ENCODE measurements at regions not wholly inside any gene's neighbourhood (a gene's known extent, or its start where the extent isn't known, plus 50 kb on each side); places are given as distances from the start of the nearest gene placed in this dataset.

DNA sequence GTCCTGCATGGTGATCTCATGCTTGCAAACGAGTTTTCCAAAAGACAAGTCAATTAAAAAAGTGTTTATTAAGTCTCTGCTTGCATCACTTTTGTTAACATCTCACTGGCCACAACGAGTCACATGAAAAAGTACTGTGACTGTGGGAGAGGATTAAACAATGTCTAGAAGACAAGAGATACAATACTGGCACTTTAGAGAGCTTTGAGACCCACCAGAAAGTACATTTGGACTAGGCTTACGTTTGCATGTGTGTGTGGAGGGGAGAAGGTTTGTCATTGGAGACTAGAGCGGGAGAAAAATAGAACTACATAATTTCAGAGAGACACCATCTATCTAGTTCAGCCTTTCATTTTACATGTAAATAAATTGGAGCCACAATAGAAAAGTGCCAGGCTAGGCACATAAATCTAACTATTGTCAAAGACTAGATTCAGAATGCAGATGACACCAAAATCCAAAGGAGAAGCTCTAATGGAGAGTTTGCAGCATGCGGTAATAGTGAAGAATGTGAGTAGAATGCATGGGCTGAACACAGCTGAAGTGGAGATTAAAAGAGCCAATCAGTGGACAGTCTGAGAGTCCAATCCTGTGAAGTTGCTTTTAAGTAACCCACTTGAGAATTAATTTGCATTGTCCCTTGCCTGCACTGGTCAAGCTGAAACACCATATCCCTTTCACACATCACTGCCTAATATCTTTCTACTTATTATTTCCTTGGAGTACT, 977.4 kb upstream of the FAT3 start:
- no peak for DNase-seq (ENCODE audit: low spot score)

DNA sequence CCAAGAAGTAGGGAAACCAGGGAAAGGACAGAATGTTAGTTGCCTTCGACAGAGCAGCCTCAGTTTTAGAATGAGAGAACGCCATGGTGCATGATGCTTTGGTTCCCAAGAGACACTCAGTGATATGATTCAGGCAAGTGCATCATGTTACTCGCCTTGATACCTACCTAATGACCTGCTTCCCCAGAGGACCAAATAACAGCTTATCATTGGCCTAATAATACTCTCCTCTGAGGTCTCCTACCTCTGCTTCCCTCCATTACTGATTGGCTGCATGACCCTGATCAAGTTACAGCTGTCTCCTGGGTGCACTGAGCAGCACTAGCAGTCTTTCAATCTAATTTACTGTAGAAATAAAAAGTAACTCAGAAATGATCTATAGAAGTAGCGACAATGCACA, 979.7 kb upstream of the FAT3 start:
- no peak for DNase-seq (ENCODE audit: low spot score)

DNA sequence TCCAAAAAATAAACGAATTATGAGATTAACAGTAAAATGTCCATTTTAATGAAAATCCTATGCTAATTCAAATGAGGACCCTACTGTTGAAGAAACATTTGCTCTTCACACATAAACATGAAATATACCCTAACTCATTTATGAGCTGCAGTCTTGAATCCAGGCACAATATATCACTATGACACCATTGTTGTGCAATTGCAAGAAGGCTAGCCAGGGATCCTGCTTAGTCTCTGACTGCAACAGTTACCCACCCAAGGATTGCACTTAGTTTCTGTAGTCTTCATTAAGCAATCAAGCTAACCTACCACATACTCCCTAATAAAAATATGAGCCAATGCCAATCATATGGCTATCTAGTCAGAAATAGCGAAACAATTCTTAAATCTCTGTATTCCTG, 981.0 kb upstream of the FAT3 start:
- peak; percentile 44 for DNase-seq (ENCODE audit: low spot score)

DNA sequence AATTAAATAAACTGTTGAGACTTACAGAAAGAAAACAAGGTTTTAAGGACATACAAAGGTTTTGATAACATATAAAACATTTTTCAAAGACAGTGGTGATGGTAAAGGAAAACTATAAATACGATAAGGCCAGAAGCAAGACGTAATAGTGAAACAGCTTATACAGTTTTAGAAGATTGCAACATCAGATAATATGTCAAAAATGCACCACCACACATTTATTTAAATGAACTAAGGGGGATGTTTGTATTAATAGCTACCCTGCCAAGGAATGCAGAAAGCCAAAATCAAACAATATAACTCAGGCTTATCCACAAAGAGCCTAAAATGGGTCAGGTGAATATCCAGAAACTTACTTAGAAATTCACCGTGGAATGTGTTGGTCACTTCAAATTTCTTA, 981.6 kb upstream of the FAT3 start:
- DNase-seq (ENCODE audit: low spot score): no peak

DNA sequence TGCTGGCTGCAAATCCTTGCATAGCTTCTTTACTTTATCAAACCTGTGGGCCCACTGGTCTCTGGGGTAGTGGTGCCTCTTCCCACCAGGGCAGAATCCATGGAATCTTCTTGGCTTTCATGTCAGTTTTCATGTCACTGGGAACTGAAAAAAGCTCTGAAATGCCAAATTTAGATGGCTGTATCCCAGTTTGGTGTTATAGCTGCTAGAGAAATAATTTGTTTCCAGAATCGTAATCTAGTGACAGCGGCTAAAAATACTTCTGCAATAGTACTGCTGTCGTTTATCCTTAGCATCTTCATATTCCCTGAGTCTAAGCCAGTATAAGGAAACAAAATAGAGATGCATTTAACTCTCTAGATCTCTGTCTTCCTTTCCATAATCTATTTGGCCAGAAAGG, 983.4 kb upstream of the FAT3 start:
- no peak for DNase-seq (ENCODE audit: low spot score)

DNA sequence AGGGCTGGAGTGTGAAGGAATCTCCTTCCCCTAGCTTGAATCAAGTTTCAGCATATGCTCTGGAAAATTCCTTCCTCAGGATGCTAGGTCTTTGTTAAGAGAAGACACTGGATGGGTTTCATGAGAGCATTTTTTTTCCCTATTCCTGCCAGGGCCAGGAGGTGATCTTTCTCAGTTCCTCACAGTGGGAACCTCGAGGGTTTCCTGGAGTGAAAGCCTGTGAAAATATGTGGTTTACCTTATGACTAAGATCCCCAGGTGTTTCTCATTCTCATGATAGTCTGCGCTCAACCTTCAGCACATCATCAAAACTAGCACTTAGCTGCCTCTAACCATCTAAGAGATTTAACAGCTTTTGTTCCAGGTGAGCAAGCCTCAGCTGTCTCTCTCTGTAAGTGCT, 985.3 kb upstream of the FAT3 start:
- no peak for DNase-seq (ENCODE audit: low spot score)

DNA sequence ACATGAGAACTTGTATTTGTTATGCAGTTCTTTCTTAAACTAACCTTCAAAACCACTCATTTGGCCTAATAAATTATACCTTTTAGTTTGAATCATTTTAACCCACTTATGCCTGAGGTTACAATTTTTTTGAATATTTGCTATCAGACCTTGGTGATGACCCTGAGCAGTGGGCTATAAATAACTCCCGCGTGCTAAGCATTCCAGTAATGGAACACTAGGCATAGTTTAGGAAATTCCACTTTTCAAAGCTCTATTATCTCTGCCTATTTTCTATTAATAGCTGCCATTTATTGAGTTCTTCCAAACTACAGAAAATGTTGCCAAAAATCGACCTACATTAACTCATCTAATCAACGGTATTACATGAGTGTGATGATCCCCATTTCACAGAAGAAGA, 993.4 kb upstream of the FAT3 start:
- peak; percentile 48 for DNase-seq (ENCODE audit: low spot score)

DNA sequence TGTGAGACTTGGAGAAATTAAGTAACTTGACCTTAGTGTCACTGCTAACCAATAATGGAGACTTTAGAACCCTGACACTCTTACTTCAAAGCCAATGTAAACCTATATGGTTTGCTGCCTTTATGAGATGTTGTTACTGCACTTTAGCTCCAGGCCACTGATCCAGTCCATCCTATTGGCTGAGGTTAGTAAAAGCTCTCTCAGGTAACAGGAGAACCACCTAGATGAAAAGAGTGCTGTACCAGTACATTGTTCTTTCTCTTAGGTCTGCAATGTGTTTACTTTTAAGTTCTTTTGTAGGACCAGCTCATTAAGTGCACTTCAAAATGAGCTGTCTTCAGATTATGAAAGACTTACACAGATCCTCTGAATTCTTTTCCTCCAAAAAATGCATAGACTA, 994.0 kb upstream of the FAT3 start:
- DNase-seq (ENCODE audit: low spot score): no peak

DNA sequence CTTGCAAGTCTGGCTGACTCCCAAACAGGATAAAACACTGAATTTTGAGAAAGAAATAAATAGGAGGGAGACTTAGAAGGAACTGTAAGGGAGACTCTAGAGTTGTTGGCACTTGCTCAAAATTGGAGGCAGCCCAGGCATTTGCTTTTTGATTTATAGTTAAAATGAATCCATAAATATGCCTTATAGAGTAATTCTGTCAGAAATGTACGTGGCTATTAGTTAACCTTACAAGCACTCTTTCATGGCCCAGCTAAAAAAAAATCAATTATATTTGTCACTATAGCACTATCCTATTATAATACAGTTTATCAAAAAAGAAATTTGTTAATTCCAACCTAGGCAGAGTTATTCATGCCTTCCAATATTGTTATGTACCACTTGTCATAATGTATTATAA, 1000.0 kb upstream of the CHORDC1 start:
- DNase-seq (ENCODE audit: low spot score): no peak

DNA sequence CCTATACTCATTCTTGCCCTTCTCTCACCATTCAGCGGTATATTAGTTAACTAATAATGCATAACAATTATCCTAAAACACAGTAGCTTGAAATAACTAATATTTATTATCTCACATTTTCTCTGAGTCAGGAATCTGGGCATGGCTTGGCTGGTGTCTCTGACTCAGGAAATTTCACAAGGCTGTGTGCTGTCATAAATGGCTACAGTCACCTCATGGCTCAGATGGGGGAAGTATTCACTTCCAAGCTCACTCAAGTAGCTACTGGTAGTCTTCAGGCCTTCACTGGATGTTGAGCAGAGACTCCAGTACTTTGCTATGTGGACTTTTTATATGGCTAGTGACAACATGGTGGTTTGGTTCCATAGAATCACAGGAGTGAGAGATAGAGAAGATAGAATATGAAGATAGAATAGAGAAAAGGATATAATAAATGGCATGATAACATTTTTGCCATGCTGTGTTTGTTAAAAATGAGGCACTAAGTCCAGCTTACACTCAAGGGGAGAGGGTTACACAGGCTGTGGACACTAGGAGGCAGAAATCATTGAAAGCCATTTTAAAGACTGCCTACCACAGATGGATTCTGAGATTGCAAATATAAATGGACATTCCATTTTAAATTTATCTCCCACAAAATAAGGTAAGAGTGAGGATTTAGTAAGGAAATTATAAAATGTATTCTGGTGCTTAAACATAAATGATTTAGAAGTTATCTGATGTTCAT, 997.8 kb upstream of the CHORDC1 start:
- DNase-seq (ENCODE audit: low spot score): no peak

DNA sequence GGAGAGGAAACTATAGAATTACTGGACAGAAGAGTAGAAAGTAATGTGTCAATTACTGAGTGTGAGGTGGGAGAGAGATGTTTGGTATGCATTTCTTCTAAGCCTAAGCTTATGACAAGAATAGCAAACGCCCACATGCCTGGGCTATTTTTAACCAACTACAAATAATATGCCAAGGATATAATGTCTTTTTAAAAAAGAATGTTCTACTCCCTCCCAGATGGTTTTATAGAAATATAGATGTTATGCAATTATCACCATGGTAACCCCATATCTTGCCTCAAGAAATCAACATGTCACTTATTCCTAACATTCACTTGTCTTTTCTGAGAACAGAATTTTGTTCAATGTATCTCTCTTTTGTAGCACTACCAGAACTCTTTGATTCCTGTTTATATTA, 996.7 kb upstream of the CHORDC1 start:
- DNase-seq (ENCODE audit: low spot score): peak; percentile 59

DNA sequence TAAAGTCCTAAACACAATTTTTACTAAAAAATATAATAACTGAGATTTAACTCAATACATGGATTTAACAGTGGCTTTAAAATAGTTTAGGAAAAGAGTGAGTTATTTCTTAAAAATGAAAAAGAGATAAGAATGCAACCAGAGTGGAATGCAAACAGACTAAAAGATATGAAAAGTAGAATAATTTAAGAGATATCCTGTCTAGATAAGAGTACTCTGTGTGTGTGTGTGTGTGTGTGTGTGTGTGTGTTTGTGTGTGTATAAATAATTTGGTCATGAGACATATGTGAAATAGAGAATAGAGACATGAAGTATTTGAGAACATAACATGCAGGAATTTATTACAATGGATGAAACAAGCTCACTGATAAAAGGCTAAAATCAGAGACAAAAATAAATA, 986.9 kb upstream of the CHORDC1 start:
- peak; percentile 69 for DNase-seq (ENCODE audit: low spot score)

DNA sequence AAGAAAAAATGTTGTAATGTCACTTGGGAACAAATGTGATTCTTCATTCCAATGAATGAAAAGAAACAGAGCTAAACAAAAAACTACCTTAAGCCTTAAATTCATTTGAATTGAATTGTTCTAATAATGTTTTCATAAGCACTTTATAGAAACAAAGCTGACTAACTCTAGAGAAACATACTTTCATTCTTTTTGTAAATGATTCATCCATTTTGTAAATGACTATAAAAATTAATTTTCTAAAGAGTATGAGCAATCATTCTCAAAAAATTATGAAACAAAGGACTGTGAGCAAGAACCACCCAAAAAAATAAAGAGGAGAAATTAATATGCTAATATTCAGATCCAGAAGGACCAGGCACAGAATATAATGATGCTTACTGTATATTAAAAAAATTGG, 986.5 kb upstream of the CHORDC1 start:
- DNase-seq (ENCODE audit: low spot score): no peak

DNA sequence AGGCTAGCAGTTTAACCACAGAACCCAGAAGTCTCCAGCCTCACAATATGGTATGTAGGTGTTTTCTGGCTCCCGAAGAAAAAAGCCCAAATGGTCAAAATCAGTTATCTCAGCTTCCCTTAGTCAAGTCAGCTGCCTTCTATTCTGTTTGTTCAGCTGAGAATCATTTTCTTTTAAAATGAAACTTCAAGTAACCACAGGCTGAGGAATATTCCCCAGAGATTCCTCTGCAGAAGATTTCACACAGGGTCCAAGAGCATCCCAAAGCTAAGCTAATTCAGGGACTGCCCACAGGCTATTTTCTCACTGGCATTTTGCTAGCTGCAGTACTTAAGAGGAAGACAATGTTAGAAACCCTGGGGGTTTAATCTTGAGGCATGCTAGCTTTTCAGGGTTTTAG, 977.0 kb upstream of the CHORDC1 start:
- peak; percentile 9 for DNase-seq (ENCODE audit: low spot score)

DNA sequence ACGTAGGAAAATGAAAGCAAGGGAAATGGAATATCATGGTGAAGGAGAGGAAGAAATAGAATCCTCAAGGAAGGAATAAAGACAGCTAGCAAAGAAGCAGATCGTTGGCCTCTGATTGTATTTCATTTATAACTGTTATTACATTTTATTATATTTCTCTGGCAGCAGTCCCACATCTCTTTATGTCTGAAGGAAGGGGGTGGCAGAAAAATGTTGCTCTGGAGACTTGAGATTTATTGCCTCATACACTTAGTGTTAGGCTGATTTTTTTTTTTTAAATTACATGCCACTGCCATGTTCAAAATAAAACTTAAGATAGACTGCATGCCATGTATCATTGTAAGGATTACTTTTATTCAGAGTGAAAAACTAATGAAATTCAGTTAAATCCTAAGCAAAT, 971.7 kb upstream of the CHORDC1 start:
- peak; percentile 27 for DNase-seq (ENCODE audit: low spot score)

DNA sequence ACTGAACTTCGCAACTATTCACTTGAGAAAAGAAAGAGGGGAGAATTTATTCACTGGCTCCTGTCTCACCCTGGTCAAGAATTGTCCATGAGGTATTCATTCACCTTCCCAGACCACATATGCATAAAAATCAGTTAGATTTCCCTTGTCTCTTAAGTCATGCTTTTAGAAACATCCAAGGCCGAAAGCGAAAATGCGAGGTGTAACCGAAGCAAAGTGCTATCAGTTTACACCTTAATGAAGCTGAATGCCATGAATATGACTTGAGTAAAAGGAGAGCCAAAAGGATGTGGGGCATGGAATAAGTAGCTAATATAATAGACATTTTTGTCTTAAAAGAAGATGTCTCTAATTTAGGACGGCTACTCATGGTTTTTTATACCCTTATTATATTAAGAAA, 965.6 kb upstream of the CHORDC1 start:
- no peak for DNase-seq (ENCODE audit: low spot score)

DNA sequence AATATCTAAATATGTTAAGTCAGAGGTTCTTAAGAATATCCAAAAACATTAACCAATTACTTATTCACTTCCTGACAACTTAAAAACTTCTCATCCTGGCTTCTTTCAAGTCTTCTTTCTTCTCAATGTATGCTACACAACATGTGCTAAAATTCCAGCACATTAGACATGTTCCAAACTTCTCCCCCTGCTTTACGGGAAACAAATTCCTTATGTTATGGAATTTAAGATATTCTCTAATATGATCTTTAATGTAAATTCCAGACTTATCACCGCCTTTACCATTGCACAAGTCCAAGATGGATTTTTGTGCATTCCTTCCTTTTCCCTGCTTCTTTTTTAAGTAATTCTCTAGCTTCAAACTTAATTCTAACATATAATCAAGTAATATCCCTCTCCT, 964.5 kb upstream of the CHORDC1 start:
- peak; percentile 50 for DNase-seq (ENCODE audit: low spot score)

DNA sequence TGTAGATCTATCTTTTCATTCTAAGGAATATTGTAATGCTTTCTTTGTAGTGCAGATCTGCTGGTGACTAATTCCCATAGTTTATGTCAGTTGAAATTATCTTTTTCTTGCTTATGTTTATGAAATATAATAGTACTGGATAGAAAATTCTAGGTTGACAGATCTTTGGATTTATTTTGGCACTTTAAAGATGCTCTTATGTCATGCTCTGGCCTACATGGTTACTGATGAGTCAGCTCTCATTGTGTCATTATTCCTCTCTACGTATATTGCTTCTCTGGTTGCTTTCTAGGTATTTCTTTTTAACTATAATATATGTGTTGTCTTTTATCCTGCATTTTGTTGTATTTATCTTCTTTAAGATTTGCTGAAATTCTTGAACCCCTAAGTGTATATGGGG, 955.5 kb upstream of the CHORDC1 start:
- DNase-seq (ENCODE audit: low spot score): no peak

DNA sequence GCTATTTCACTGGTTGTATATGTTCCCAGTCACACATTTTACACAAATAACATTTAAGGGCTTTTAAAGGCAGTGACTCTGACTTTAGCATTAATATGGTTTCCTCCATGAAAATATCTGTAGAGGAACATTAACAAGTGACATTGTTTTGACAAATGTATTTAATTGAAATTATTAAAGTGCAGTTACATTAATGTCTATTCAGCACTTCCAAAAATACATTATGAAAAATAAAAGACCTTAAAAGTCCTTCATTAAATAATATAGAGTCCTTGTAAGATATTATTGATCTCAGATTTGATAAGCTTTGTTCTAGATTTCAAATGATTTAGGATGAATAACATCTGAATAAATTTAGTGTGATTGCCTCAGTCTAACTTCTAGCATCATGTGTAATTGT, 951.9 kb upstream of the CHORDC1 start:
- DNase-seq (ENCODE audit: low spot score): no peak

DNA sequence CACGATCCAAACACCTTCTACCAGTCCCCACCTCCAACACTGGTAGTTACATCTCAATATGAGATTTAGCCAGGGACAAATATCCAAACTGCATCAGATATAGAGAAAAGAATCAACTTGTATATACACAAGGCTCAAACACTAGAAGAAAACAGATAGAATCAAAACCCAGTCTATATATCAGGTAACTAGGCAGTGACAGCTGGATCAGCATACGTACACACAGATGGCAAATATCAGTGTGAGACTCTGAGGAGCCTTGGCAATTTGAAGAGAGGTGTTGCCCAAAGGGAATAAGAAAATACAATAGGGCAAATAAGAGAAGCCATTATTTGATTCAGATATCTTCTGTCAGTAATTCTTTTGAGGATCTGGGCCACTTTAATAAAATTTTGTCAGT, 951.3 kb upstream of the CHORDC1 start:
- DNase-seq (ENCODE audit: low spot score): no peak

DNA sequence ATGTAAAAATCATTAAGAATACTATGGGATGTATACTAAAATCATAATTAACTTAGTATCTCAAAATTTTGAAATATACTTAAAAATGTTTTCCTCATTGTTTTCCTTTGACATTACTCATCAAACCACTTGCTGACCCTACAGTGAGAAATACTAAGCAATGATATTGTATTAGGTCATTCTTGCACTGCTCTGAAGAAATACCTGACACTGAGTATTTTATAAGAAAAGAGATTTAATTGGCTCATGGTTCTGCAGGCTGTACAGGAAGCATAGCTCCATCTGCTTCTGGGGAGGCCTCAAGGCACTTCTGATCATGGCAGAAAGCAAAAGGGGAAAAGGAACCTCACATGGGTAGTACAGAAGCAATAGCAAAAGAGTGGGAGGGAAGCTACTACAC, 950.9 kb upstream of the CHORDC1 start:
- no peak for DNase-seq (ENCODE audit: low spot score)

DNA sequence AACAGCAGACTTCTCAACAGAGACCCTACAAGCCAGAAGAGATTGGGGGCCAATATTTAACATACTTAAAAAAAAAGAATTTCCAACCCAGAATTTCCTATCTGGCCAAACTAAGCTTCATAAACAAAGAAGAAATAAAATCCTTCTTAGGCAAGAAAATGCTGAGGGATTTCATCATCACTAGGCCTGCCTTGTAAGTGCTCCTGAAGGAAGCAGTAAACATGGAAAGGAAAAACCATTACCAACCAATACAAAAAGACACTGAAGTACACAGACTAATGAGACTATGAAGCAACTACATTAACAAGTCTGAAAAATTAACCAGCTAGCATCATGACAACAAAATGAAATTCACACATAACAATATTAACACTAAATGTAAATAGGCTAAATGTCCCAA, 947.9 kb upstream of the CHORDC1 start:
- DNase-seq (ENCODE audit: low spot score): no peak

DNA sequence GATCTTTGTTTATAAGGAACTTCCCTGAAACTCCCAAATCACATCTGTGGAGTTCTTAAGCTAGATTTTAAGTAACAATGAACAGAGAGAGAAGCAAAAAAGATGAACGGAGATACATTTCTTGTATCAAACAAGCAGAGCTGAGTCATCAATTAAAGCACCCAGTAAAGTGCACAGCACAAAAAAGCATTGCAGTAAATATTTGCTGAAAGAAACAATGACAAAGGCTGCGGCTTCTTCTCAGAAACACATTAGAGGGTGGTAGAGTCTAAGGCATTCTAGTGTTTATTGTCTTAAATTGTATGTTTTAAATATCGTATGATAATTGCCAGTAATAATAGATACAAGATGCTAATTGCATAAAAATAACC, 941.6 kb upstream of the CHORDC1 start:
- DNase-seq (ENCODE audit: low spot score): no peak
